Activated naive CD8-positive, alpha-beta T cell treated with anti-CD3 and anti-CD28 coated beads, Interleukin-2, amount 50 U/mL, for 16 hours (primary cell): ENCODE measurements at regions not wholly inside any gene's neighbourhood (a gene's known extent, or its start where the extent isn't known, plus 50 kb on each side); places are given as distances from the start of the nearest gene placed in this dataset.
A peak's percentile ranks its signal among the peaks of the same experiment; 100 is the strongest.
"Not testable (repeated sequence)": the region's sequence is repeated elsewhere in the genome, so short reads cannot be mapped to it uniquely, and the experiment has no call there.

ENCODE experiments used
- DNase-seq: peaks from one replicate; pipeline ENCODE4 v3.0.0-alpha.2; 2020; ENCODE audit warnings: low read depth, low spot score

GRCh38 chr17:77829843-77830799 lies 128.4 kb upstream of the TNRC6C start:
- no peak for DNase-seq

- no peak for DNase-seq
These were observed 127.6 kb upstream of the TNRC6C start for GRCh38 chr17:77830816-77831473.

- no peak for DNase-seq
These were observed 126.9 kb upstream of the TNRC6C start for GRCh38 chr17:77831474-77832179.

- DNase-seq = no peak
These were observed 126.3 kb upstream of the TNRC6C start for GRCh38 chr17:77832180-77832560.

GRCh38 chr17:77833769-77834168 lies 124.7 kb upstream of the TNRC6C start:
- DNase-seq = no peak

GRCh38 chr17:77834170-77835115 lies 124.1 kb upstream of the TNRC6C start:
- DNase-seq = no peak

- DNase-seq = no peak
These were observed 121.9 kb upstream of the TNRC6C start for GRCh38 chr17:77836557-77837041.

GRCh38 chr17:77837072-77837471 lies 121.4 kb upstream of the TNRC6C start:
- DNase-seq = not testable (repeated sequence)

- DNase-seq = no peak
These were observed 120.6 kb upstream of the TNRC6C start for GRCh38 chr17:77837917-77838316.

GRCh38 chr17:77838748-77839697 lies 119.5 kb upstream of the TNRC6C start:
- DNase-seq = no peak

- no peak for DNase-seq
These were observed 118.6 kb upstream of the TNRC6C start for GRCh38 chr17:77839698-77840512.

GRCh38 chr17:77840513-77841165 lies 117.9 kb upstream of the TNRC6C start:
- DNase-seq = no peak

- no peak for DNase-seq
These were observed 116.6 kb upstream of the TNRC6C start for GRCh38 chr17:77841742-77842527.

GRCh38 chr17:77842528-77843147 lies 115.9 kb upstream of the TNRC6C start:
- no peak for DNase-seq

GRCh38 chr17:77843255-77843895 lies 115.1 kb upstream of the TNRC6C start:
- DNase-seq = peak; percentile 31

- no peak for DNase-seq
These were observed 114.6 kb upstream of the TNRC6C start for GRCh38 chr17:77843896-77844295.

GRCh38 chr17:77844681-77845080 lies 113.8 kb upstream of the TNRC6C start:
- DNase-seq = no peak
